Smooth muscle cell (in vitro differentiated cells): ENCODE measurements at regions not wholly inside any gene's neighbourhood (a gene's known extent, or its start where the extent isn't known, plus 50 kb on each side); places are given as distances from the start of the nearest gene placed in this dataset. TPM values are rescaled to one million over a fixed set of nuclear protein-coding genes. Genes with fewer than 3 reads are reported as not detected.

ENCODE experiments used
- DNase-seq: peaks from one replicate; lab custom pipeline; 2025; ENCODE audit not compliant: unreplicated experiment; lab: John Stamatoyannopoulos, UW
- H2AFZ ChIP-seq: fragments of 200-600 bp; sonication (generic); 2 replicates; pipeline ENCODE4 v1.6.0; 2016; ENCODE audit warnings: antibody characterized with exemption, low read depth, mild to moderate bottlenecking
- H3F3A ChIP-seq: fragments of 200-600 bp; sonication (generic); 2 replicates; pipeline ENCODE4 v1.6.0; 2017; ENCODE audit warnings: antibody characterized with exemption, low read depth
- H3K27ac ChIP-seq: fragments of 200-600 bp; sonication (generic); 2 replicates; pipeline ENCODE4 v1.5.1; 2016; ENCODE audit warnings: low read depth, mild to moderate bottlenecking
- H3K27me3 ChIP-seq: fragments of 200-600 bp; sonication (generic); 2 replicates; pipeline ENCODE4 v1.6.1; 2016; ENCODE audit warnings: low read depth, mild to moderate bottlenecking
- H3K36me3 ChIP-seq: fragments of 200-600 bp; sonication (generic); 2 replicates; pipeline ENCODE4 v1.5.1; 2016; ENCODE audit warnings: low read depth
- H3K4me1 ChIP-seq: fragments of 200-600 bp; sonication (generic); 2 replicates; pipeline ENCODE4 v1.5.1; 2016; ENCODE audit warnings: low read depth
- H3K4me2 ChIP-seq: fragments of 200-600 bp; sonication (generic); 2 replicates; pipeline ENCODE4 v1.6.0; 2016; ENCODE audit warnings: mild to moderate bottlenecking
- H3K4me3 ChIP-seq: fragments of 200-600 bp; sonication (generic); 2 replicates; pipeline ENCODE4 v1.5.1; 2016; ENCODE audit warnings: mild to moderate bottlenecking
- H3K79me2 ChIP-seq: fragments of 200-600 bp; sonication (generic); 2 replicates; pipeline ENCODE4 v1.6.0; 2016; ENCODE audit warnings: low read depth, mild to moderate bottlenecking
- H3K9ac ChIP-seq: fragments of 200-600 bp; sonication (generic); 2 replicates; pipeline ENCODE4 v1.6.0; 2016; ENCODE audit warnings: low read depth
- H3K9me3 ChIP-seq: fragments of 200-600 bp; sonication (generic); replicated peaks from 2 replicates; pipeline ENCODE4 v1.5.1; 2016; ENCODE audit warnings: low read depth
- H4K20me1 ChIP-seq: fragments of 200-600 bp; sonication (generic); 2 replicates; pipeline ENCODE4 v1.6.0; 2016; ENCODE audit warnings: low read depth
- WGBS: methylation state at CpG from one replicate; pipeline ENCODE4 v1.1.7; 2016; ENCODE audit warnings: low lambda C conversion rate; 5-methylcytosine and 5-hydroxymethylcytosine counted together
- small RNA-seq: library from RNA; depleted of rRNA; stranded (forward); fragments of <200 nt; gene quantifications from one replicate; pipeline ENCODE3, GENCODE V24; 2014
- TF ChIP-seq, protein P1 (sequence below): fragments of 200-600 bp; sonication (generic); IDR thresholded peaks from 2 replicates; pipeline ENCODE4 v1.5.1; 2017; ENCODE audit warnings: borderline replicate concordance, mild to moderate bottlenecking, antibody characterized with exemption; ENCODE audit not compliant: insufficient read depth, poor library complexity, severe bottlenecking

- Histone ChIP-seq H4K20me1 (no peaks in the 10 kb centered on the region), H3K9ac (no peak overlapping the region), H3K79me2 (no peaks in the 10 kb centered on the region), H3K4me3 (no peak overlapping the region), H3K9me3 (no peaks in the 10 kb centered on the region), H3K4me1 (no peaks in the 10 kb centered on the region), H2AFZ (no peak overlapping the region), H3K27ac (no peak overlapping the region), H3K4me2 (no peak overlapping the region), H3K36me3 (no peaks in the 10 kb centered on the region), H3K27me3 (no peaks in the 10 kb centered on the region), H3F3A (no peaks in the 10 kb centered on the region)
- TF ChIP-seq, protein P1, sequence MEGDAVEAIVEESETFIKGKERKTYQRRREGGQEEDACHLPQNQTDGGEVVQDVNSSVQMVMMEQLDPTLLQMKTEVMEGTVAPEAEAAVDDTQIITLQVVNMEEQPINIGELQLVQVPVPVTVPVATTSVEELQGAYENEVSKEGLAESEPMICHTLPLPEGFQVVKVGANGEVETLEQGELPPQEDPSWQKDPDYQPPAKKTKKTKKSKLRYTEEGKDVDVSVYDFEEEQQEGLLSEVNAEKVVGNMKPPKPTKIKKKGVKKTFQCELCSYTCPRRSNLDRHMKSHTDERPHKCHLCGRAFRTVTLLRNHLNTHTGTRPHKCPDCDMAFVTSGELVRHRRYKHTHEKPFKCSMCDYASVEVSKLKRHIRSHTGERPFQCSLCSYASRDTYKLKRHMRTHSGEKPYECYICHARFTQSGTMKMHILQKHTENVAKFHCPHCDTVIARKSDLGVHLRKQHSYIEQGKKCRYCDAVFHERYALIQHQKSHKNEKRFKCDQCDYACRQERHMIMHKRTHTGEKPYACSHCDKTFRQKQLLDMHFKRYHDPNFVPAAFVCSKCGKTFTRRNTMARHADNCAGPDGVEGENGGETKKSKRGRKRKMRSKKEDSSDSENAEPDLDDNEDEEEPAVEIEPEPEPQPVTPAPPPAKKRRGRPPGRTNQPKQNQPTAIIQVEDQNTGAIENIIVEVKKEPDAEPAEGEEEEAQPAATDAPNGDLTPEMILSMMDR: no peak
- no peak for DNase-seq
Measured at GRCh38 chr1:192104128-192104527, 54.1 kb upstream of the RGS18 start.

DNA sequence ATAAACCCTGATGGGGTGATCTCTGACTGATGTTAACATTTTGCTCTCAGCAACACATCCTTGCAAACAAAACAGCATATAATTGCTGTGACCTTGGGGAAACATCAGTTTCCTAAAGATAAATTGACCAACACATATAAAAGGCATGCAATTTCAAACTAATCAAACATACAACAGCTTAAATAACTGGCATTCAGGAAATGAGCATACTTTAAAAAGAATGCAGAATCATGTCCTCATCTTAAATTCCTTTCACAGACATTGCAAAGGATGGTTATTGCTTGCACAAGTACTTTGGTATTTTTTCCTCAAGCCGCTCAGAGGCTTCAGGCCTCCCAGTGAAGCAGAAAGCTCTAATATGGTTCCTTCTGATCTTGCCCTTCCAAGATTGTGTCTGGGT lies 53.4 kb upstream of the RGS18 start:
- Histone ChIP-seq H2AFZ (no peak overlapping the region), H3K4me1 (no peaks in the 10 kb centered on the region), H4K20me1 (no peaks in the 10 kb centered on the region), H3K79me2 (no peaks in the 10 kb centered on the region), H3F3A (no peaks in the 10 kb centered on the region), H3K9ac (no peak overlapping the region), H3K4me3 (no peak overlapping the region), H3K36me3 (no peaks in the 10 kb centered on the region), H3K27me3 (no peaks in the 10 kb centered on the region), H3K4me2 (no peak overlapping the region), H3K9me3 (no peaks in the 10 kb centered on the region), H3K27ac (no peak overlapping the region)
- TF ChIP-seq, protein P1: no peak
- DNase-seq: no peak
- WGBS: 72% methylated on average over 1 of the region's 1 CpG

- Histone ChIP-seq H4K20me1 (no peaks in the 10 kb centered on the region), H3K27me3 (no peaks in the 10 kb centered on the region), H3K4me2 (no peak overlapping the region), H2AFZ (no peak overlapping the region), H3F3A (no peaks in the 10 kb centered on the region), H3K79me2 (no peaks in the 10 kb centered on the region), H3K4me1 (no peaks in the 10 kb centered on the region), H3K4me3 (no peak overlapping the region), H3K9me3 (no peaks in the 10 kb centered on the region), H3K36me3 (no peaks in the 10 kb centered on the region), H3K9ac (no peak overlapping the region), H3K27ac (no peak overlapping the region)
- TF ChIP-seq, protein P1: no peak
- no peak for DNase-seq
- WGBS: 90% methylated on average over 2 of the region's 2 CpGs
Measured at GRCh38 chr1:192108161-192108560, 50.1 kb upstream of the RGS18 start.

Small RNA genes lying in the stretch of these regions (small RNA-seq; reads per million reads assigned to genes)
- gene AL139135.1 (not detected), gene AL713866.2 (not detected)
